ENCODE measurements at regions not wholly inside any gene's neighbourhood (a gene's known extent, or its start where the extent isn't known, plus 50 kb on each side); places are given as distances from the start of the nearest gene placed in this dataset.

DNA sequence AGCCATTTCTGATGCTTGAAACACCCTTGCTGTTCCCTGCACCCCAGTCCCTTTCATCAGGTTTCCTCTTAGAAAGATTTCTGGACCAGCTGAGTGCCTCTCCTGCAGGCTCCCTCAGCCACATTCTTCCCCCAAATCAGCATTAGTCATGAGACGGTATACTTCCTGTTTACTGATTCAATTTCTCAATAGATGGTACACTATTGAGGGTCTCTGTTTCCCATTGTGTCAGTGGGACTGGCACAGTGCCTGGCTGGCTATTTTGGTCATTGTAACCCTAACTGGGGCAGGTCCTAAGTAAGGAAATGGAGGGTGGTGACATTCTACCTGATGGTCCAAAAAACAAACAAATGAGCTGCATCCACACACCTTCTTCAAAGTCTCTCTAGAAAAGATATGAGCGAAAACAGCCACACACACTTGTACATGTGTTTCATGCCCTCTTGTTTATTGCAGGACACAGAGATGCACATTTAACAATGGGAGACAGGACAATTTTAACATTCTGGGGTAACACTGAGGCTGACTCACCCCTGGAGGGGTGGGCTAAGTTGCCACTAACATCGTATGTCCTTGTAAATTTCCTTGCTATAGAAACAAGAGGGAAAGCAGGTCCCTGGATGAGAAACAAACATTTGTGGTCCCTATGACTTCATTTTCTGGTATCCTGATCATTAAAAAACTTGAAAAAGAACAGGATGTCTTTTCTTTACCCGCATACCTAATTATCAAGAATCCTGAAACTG is 77.5 kb downstream of the RRAGC start:
- TF ChIP-seq, protein P1, sequence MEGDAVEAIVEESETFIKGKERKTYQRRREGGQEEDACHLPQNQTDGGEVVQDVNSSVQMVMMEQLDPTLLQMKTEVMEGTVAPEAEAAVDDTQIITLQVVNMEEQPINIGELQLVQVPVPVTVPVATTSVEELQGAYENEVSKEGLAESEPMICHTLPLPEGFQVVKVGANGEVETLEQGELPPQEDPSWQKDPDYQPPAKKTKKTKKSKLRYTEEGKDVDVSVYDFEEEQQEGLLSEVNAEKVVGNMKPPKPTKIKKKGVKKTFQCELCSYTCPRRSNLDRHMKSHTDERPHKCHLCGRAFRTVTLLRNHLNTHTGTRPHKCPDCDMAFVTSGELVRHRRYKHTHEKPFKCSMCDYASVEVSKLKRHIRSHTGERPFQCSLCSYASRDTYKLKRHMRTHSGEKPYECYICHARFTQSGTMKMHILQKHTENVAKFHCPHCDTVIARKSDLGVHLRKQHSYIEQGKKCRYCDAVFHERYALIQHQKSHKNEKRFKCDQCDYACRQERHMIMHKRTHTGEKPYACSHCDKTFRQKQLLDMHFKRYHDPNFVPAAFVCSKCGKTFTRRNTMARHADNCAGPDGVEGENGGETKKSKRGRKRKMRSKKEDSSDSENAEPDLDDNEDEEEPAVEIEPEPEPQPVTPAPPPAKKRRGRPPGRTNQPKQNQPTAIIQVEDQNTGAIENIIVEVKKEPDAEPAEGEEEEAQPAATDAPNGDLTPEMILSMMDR (IDR thresholded peaks at IDR 0.05) = no peak
- TF ChIP-seq POLR2A (IDR thresholded peaks at IDR 0.05) = no peak
